ENCODE measurements at regions not wholly inside any gene's neighbourhood (a gene's known extent, or its start where the extent isn't known, plus 50 kb on each side); places are given as distances from the start of the nearest gene placed in this dataset.

DNA sequence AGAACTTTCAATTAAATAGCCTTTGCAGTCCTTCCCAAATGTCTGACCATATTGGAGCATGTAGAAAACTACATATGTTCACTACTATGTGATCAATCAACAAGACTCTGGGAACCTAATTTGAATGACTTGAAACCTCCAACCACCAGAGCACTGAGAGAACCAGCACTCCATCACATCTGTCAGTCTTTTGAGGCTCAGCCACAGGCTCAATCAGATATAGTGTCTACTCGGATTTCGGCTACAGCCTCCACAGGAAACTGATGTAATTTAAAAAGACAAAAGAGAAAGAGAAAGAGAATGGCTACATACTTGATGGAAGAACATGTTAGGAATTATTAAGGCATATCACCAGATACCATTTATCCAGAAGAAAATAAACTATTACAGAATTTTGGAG lies 859.0 kb downstream of the FAM181B start:
- no peak overlapping the region for H3K23ac ChIP-seq (ENCODE audit: low read length in 2 of 2)
- no peak overlapping the region for H3K9ac ChIP-seq (ENCODE audit: low read length)
- no peaks in the 10 kb centered on the region for H3K79me1 ChIP-seq (replicated peaks; ENCODE audit: low read length, poor library complexity, severe bottlenecking)
- no peak overlapping the region for H3K4ac ChIP-seq (ENCODE audit: low read depth in 1 of 2, low read length in 2 of 2)
- H3K14ac ChIP-seq (ENCODE audit: low read length in 2 of 2): no peak overlapping the region
- no peak overlapping the region for H2BK5ac ChIP-seq (ENCODE audit: low read depth, low read length, poor library complexity, severe bottlenecking)
- no peaks in the 10 kb centered on the region for H3K36me3 ChIP-seq (ENCODE audit: control insufficient read depth in 1 of 2, insufficient read depth in 2 of 2, low read depth in 1 of 2, low read length in 2 of 2)
- H4K91ac ChIP-seq (ENCODE audit: low read length): no peak overlapping the region
- no peak overlapping the region for H3K27ac ChIP-seq (ENCODE audit: low read length, poor library complexity, severe bottlenecking)
- no peak overlapping the region for H2AK5ac ChIP-seq (ENCODE audit: low read length, severe bottlenecking)
- no peak overlapping the region for H2BK12ac ChIP-seq (ENCODE audit: low read length in 2 of 2)
- no peaks in the 10 kb centered on the region for H3K27me3 ChIP-seq (ENCODE audit: control insufficient read depth in 1 of 2, insufficient read depth in 1 of 2, low read length in 2 of 2)
- no CpG with 5 or more reads among the region's 2 CpGs for WGBS
- H2BK15ac ChIP-seq (ENCODE audit: low read depth, poor library complexity, severe bottlenecking): no peak overlapping the region
- H3K4me1 ChIP-seq (ENCODE audit: control insufficient read depth, insufficient read depth, low read depth, low read length): no peaks in the 10 kb centered on the region
- no peaks in the 10 kb centered on the region for H3K9me3 ChIP-seq (ENCODE audit: control insufficient read depth, low read length)
- H2AFZ ChIP-seq (ENCODE audit: low read depth, low read length): no peak overlapping the region
- no peak overlapping the region for H2BK120ac ChIP-seq (ENCODE audit: low read depth, low read length)
- no peak overlapping the region for H4K8ac ChIP-seq (ENCODE audit: low read length)
- DNase-seq: no peak
- no peak overlapping the region for H3K4me3 ChIP-seq (ENCODE audit: insufficient read depth in 1 of 2, low read depth in 1 of 2, low read length in 2 of 2)
- H3K18ac ChIP-seq (ENCODE audit: low read depth in 1 of 2, low read length in 2 of 2): no peak overlapping the region
- H3K4me2 ChIP-seq (ENCODE audit: low read length, poor library complexity, severe bottlenecking): no peak overlapping the region

DNA sequence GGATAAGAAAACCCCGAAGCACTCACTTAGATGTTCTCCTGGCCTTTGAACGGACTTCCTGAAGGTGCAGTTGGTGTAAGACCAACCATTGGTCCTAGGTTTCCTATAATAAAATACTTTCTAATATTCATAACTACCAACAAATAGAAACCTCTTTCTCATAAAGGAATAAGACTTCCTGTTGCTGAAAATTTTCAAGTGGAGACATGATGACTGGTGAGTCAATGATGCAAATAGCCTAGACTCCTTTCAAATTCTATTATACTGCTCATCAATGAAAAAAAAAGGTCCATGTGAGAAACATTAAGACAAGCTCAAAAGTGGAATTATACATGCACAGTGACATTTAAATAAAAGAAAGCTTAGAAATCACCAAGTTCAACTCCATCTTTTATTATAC lies 862.8 kb downstream of the FAM181B start:
- Histone ChIP-seq H4K8ac (ENCODE audit: low read length) (no peak overlapping the region), H2AFZ (ENCODE audit: low read depth, low read length) (no peak overlapping the region), H3K18ac (ENCODE audit: low read depth in 1 of 2, low read length in 2 of 2) (no peak overlapping the region), H3K36me3 (ENCODE audit: control insufficient read depth in 1 of 2, insufficient read depth in 2 of 2, low read depth in 1 of 2, low read length in 2 of 2) (no peaks in the 10 kb centered on the region), H3K9ac (ENCODE audit: low read length) (no peak overlapping the region), H2BK120ac (ENCODE audit: low read depth, low read length) (no peak overlapping the region), H2BK15ac (ENCODE audit: low read depth, poor library complexity, severe bottlenecking) (no peak overlapping the region), H3K27ac (ENCODE audit: low read length, poor library complexity, severe bottlenecking) (no peak overlapping the region), H4K91ac (ENCODE audit: low read length) (no peak overlapping the region), H3K4me2 (ENCODE audit: low read length, poor library complexity, severe bottlenecking) (no peak overlapping the region), H3K79me1 (replicated peaks; ENCODE audit: low read length, poor library complexity, severe bottlenecking) (no peaks in the 10 kb centered on the region), H3K14ac (ENCODE audit: low read length in 2 of 2) (no peak overlapping the region), H3K4ac (ENCODE audit: low read depth in 1 of 2, low read length in 2 of 2) (no peak overlapping the region), H3K23ac (ENCODE audit: low read length in 2 of 2) (no peak overlapping the region), H2AK5ac (ENCODE audit: low read length, severe bottlenecking) (no peak overlapping the region), H2BK5ac (ENCODE audit: low read depth, low read length, poor library complexity, severe bottlenecking) (no peak overlapping the region), H3K4me3 (ENCODE audit: insufficient read depth in 1 of 2, low read depth in 1 of 2, low read length in 2 of 2) (no peak overlapping the region), H3K9me3 (ENCODE audit: control insufficient read depth, low read length) (no peaks in the 10 kb centered on the region), H2BK12ac (ENCODE audit: low read length in 2 of 2) (no peak overlapping the region), H3K27me3 (ENCODE audit: control insufficient read depth in 1 of 2, insufficient read depth in 1 of 2, low read length in 2 of 2) (no peaks in the 10 kb centered on the region), H3K4me1 (ENCODE audit: control insufficient read depth, insufficient read depth, low read depth, low read length) (no peaks in the 10 kb centered on the region)
- DNase-seq: no peak
- 0% methylated on average over 1 of the region's 2 CpGs for WGBS

DNA sequence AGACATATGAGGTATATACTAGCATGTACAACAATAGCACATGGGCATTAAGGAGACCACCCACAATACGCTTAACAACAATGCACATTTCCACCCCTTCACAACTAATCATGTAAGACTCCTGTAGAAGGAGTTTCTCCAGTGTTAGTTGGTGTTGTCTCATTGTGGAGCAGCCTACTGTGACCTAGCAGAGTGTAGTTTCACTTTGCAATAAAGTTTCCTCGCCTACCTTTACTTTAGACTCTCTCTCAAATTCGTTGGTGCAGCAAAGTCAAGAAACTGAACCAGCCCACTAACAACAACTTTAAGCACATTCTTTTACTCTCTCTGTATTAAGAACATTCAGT lies 863.6 kb downstream of the FAM181B start:
- no peak for DNase-seq
- no peak overlapping the region for H2AK5ac ChIP-seq (ENCODE audit: low read length, severe bottlenecking)
- no peaks in the 10 kb centered on the region for H3K79me1 ChIP-seq (replicated peaks; ENCODE audit: low read length, poor library complexity, severe bottlenecking)
- WGBS: 71% methylated on average over 1 of the region's 3 CpGs
- no peaks in the 10 kb centered on the region for H3K9me3 ChIP-seq (ENCODE audit: control insufficient read depth, low read length)
- no peak overlapping the region for H2BK5ac ChIP-seq (ENCODE audit: low read depth, low read length, poor library complexity, severe bottlenecking)
- H3K18ac ChIP-seq (ENCODE audit: low read depth in 1 of 2, low read length in 2 of 2): no peak overlapping the region
- H3K27me3 ChIP-seq (ENCODE audit: control insufficient read depth in 1 of 2, insufficient read depth in 1 of 2, low read length in 2 of 2): no peaks in the 10 kb centered on the region
- no peak overlapping the region for H3K14ac ChIP-seq (ENCODE audit: low read length in 2 of 2)
- H4K91ac ChIP-seq (ENCODE audit: low read length): no peak overlapping the region
- no peak overlapping the region for H2BK15ac ChIP-seq (ENCODE audit: low read depth, poor library complexity, severe bottlenecking)
- no peaks in the 10 kb centered on the region for H3K4me1 ChIP-seq (ENCODE audit: control insufficient read depth, insufficient read depth, low read depth, low read length)
- no peak overlapping the region for H3K9ac ChIP-seq (ENCODE audit: low read length)
- H3K4me2 ChIP-seq (ENCODE audit: low read length, poor library complexity, severe bottlenecking): no peak overlapping the region
- no peak overlapping the region for H2BK12ac ChIP-seq (ENCODE audit: low read length in 2 of 2)
- H2AFZ ChIP-seq (ENCODE audit: low read depth, low read length): no peak overlapping the region
- no peaks in the 10 kb centered on the region for H3K36me3 ChIP-seq (ENCODE audit: control insufficient read depth in 1 of 2, insufficient read depth in 2 of 2, low read depth in 1 of 2, low read length in 2 of 2)
- no peak overlapping the region for H3K23ac ChIP-seq (ENCODE audit: low read length in 2 of 2)
- no peak overlapping the region for H3K27ac ChIP-seq (ENCODE audit: low read length, poor library complexity, severe bottlenecking)
- no peak overlapping the region for H2BK120ac ChIP-seq (ENCODE audit: low read depth, low read length)
- H3K4me3 ChIP-seq (ENCODE audit: insufficient read depth in 1 of 2, low read depth in 1 of 2, low read length in 2 of 2): no peak overlapping the region
- no peak overlapping the region for H3K4ac ChIP-seq (ENCODE audit: low read depth in 1 of 2, low read length in 2 of 2)
- H4K8ac ChIP-seq (ENCODE audit: low read length): no peak overlapping the region

DNA sequence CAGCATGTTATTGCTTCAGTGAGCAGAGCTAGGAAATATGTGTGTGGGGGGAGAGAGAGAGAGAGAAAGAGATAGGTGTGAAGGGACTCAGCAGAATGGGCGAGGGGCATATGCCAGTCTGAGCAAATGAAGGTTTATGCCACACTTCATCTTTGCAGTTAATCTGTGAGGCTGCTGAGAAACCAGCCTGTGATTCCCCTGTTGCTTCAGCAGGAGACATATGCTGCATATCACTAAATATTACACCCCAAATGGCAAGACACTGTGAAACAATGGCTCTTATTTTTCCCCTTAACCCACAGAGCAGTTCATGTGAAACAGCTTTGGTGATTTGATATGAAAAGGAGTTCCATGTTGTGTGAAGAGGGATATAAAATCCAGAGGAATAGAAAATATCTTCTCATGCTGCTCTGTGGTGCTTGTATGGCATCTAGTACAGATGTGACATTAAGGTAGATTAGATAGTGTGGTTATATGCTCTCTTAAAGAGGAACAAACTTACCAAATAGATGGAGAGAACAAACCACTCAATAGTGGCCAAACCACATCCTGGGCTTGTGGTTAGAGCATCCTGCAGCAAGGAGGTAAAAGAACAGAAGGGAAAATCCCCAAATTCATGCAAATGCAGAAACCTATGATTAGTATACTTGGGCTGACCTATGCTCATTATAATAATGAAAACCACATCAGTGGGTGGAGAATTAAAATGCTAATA lies 864.2 kb downstream of the FAM181B start:
- Histone ChIP-seq H2AK5ac (ENCODE audit: low read length, severe bottlenecking) (no peak overlapping the region), H2BK15ac (ENCODE audit: low read depth, poor library complexity, severe bottlenecking) (no peak overlapping the region), H3K23ac (ENCODE audit: low read length in 2 of 2) (no peak overlapping the region), H3K9ac (ENCODE audit: low read length) (no peak overlapping the region), H2BK5ac (ENCODE audit: low read depth, low read length, poor library complexity, severe bottlenecking) (no peak overlapping the region), H2BK120ac (ENCODE audit: low read depth, low read length) (no peak overlapping the region), H3K27ac (ENCODE audit: low read length, poor library complexity, severe bottlenecking) (no peak overlapping the region), H3K36me3 (ENCODE audit: control insufficient read depth in 1 of 2, insufficient read depth in 2 of 2, low read depth in 1 of 2, low read length in 2 of 2) (no peaks in the 10 kb centered on the region), H3K4me2 (ENCODE audit: low read length, poor library complexity, severe bottlenecking) (no peak overlapping the region), H3K4ac (ENCODE audit: low read depth in 1 of 2, low read length in 2 of 2) (no peak overlapping the region), H3K27me3 (ENCODE audit: control insufficient read depth in 1 of 2, insufficient read depth in 1 of 2, low read length in 2 of 2) (no peaks in the 10 kb centered on the region), H4K91ac (ENCODE audit: low read length) (no peak overlapping the region), H3K4me3 (ENCODE audit: insufficient read depth in 1 of 2, low read depth in 1 of 2, low read length in 2 of 2) (no peak overlapping the region), H3K18ac (ENCODE audit: low read depth in 1 of 2, low read length in 2 of 2) (no peak overlapping the region), H3K4me1 (ENCODE audit: control insufficient read depth, insufficient read depth, low read depth, low read length) (no peaks in the 10 kb centered on the region), H2BK12ac (ENCODE audit: low read length in 2 of 2) (no peak overlapping the region), H3K14ac (ENCODE audit: low read length in 2 of 2) (no peak overlapping the region), H3K79me1 (replicated peaks; ENCODE audit: low read length, poor library complexity, severe bottlenecking) (no peaks in the 10 kb centered on the region), H3K9me3 (ENCODE audit: control insufficient read depth, low read length) (no peaks in the 10 kb centered on the region), H4K8ac (ENCODE audit: low read length) (no peak overlapping the region), H2AFZ (ENCODE audit: low read depth, low read length) (no peak overlapping the region)
- 78% methylated on average over 1 of the region's 1 CpG for WGBS
- DNase-seq: no peak
